Stimulated activated naive CD8-positive, alpha-beta T cell treated with anti-CD3 and anti-CD28 coated beads, Interleukin-15, Interleukin-2, amounts not matched to agents 100 ng/mL and 50 ng/mL, for 24 hours (primary cell): ENCODE measurements at regions not wholly inside any gene's neighbourhood (a gene's known extent, or its start where the extent isn't known, plus 50 kb on each side); places are given as distances from the start of the nearest gene placed in this dataset.
"Not testable (repeated sequence)": the region's sequence is repeated elsewhere in the genome, so short reads cannot be mapped to it uniquely, and the experiment has no call there.

ENCODE experiments used
- H3K27ac Mint-ChIP-seq: one replicate; pipeline ENCODE4 v1.8.0; 2021; ENCODE audit warnings: mild to moderate bottlenecking, mixed read lengths
- H3K27me3 Mint-ChIP-seq: one replicate; pipeline ENCODE4 v1.8.0; 2021; ENCODE audit warnings: mixed read lengths
- H3K36me3 Mint-ChIP-seq: one replicate; pipeline ENCODE4 v1.8.0; 2021; ENCODE audit warnings: low read depth, mixed read lengths
- H3K4me1 Mint-ChIP-seq: one replicate; pipeline ENCODE4 v1.8.0; 2021; ENCODE audit warnings: low read depth, mixed read lengths
- H3K4me3 Mint-ChIP-seq: one replicate; pipeline ENCODE4 v1.8.0; 2021; ENCODE audit warnings: mild to moderate bottlenecking, mixed read lengths
- H3K9me3 Mint-ChIP-seq: one replicate; pipeline ENCODE4 v1.8.0; 2021; ENCODE audit warnings: mixed read lengths

DNA sequence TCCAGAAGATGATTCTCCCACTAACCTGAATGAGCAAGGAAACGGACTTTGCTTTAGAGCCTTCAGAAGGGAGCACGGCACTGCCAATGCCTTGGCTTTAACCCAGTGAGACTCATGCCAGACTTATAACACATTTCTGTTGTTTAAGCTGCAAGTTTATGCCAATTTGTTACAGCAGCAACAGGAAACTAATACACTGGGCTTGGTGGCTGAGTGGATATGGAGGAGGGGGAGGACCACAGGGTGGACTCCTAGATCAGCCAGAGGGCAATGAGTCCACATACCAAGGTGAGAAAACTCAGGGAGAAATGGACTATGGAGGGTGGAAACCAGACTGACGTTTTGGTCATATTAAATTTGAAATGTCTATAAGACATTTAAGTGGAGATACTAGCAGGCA lies 156.2 kb upstream of the KCNJ6 start:
- Mint-ChIP-seq H3K4me1 (no peaks in the 10 kb centered on the region), H3K27me3 (peaks cover 5% of the 10 kb centered on the region), H3K36me3 (no peaks in the 10 kb centered on the region), H3K9me3 (peaks cover 8% of the 10 kb centered on the region), H3K4me3 (no peak overlapping the region), H3K27ac (no peak overlapping the region)

DNA sequence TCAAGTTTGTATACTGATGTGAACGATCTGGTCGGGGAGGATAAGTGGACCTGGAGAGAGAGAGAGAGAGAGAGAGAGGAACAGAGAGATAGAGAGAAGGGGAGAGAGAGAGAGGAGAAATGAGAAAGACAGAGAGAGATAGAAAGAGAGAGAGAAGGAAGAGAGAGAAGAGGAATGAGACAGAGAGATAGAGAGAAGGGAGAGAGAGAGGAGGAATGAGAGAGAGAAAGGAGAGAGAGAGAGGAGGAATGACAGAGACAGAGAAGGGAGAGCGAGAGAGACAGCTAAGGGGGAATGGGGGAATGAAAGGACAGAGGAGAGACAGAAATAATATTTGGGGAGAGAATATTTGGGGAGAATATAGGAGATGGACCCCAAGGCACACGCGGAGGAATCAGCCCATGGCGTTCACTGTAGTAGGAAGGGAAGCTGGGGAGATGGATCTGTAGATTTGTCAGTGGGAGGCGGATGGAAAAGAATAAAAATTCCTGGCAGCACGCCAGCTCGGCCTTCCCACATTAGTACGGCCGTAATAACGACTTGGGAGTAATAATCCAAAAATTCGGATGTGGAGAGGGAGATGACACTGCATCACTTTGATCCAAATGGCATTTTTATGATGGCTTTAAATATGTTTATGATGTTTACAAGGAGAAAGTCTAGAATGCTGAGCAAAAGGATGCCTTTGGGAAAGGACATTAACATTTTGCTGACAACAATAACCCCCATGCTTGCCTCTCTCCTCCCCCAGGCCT lies 159.8 kb upstream of the KCNJ6 start:
- Mint-ChIP-seq H3K27ac (no peak overlapping the region), H3K36me3 (no peaks in the 10 kb centered on the region), H3K27me3 (peaks cover 5% of the 10 kb centered on the region), H3K4me3 (no peak overlapping the region), H3K9me3 (peaks cover 8% of the 10 kb centered on the region), H3K4me1 (no peaks in the 10 kb centered on the region)

DNA sequence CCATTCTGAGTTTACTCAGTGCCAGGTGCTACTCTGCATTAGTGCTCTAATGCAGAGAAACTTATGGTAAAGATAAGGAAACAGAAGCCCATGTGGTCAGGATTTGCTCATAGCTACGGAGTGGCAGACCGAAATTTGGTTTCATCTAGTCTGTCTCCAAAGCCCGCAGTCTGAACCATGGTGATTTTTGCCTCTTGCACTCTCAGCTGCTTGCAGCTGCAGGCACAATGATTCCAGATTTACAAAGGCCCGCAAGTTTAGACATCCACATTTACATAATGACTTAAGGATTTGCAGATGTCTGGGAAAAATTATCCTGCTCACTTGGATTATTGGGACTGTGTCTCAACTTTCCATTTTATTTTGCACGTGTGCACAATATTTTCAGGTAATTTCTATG lies 161.3 kb upstream of the KCNJ6 start:
- no peak overlapping the region for H3K4me3 Mint-ChIP-seq
- H3K9me3 Mint-ChIP-seq, result peaks cover 4% of the 10 kb centered on the region
- no peaks in the 10 kb centered on the region for H3K27me3 Mint-ChIP-seq
- H3K4me1 Mint-ChIP-seq, result no peaks in the 10 kb centered on the region
- H3K27ac Mint-ChIP-seq, result no peak overlapping the region
- no peaks in the 10 kb centered on the region for H3K36me3 Mint-ChIP-seq

DNA sequence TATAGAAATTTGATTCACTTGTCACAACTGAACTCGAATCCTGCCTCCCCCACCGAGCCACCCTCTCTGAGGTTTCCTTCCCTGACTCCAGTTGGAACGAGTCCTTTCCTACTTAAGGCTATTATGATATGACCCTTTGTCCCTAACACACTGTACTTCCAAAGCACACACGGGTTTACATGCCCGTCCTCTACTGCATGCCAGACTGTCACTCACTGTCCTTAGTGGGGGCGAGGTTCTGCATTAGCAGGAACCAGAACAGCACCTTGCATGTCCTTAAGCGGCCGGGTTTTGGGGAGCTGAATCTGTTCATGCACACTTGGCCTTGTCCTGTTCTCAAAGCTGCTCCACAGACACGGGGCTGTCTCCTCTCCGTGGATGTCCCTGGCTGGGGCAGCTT lies 164.6 kb upstream of the KCNJ6 start:
- H3K27ac Mint-ChIP-seq, result no peak overlapping the region
- H3K4me1 Mint-ChIP-seq, result no peaks in the 10 kb centered on the region
- no peak overlapping the region for H3K4me3 Mint-ChIP-seq
- no peaks in the 10 kb centered on the region for H3K36me3 Mint-ChIP-seq
- H3K9me3 Mint-ChIP-seq, result no peaks in the 10 kb centered on the region
- H3K27me3 Mint-ChIP-seq, result peaks cover 5% of the 10 kb centered on the region

DNA sequence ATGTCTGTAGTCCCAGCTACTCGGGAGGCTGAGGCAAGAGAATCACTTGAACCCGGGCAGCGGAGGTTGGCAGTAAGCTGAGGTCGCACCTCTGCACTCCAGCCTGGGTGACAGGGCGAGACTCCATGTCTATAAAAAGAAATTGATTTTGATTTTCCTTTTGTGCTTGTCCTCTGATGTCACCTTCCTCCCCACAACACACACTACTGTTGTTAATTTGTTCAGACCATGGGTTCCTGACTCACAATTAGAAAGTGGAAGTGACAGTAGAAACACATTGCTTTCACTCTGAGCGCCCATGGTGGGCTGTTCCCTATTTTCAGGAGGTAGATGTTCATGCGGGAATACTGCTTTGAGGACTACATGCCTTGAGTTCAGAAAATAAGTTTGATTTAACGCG lies 165.5 kb upstream of the KCNJ6 start:
- Mint-ChIP-seq H3K36me3 (no peaks in the 10 kb centered on the region), H3K27ac (no peak overlapping the region), H3K4me1 (no peaks in the 10 kb centered on the region), H3K27me3 (peaks cover 5% of the 10 kb centered on the region), H3K9me3 (no peaks in the 10 kb centered on the region), H3K4me3 (no peak overlapping the region)

DNA sequence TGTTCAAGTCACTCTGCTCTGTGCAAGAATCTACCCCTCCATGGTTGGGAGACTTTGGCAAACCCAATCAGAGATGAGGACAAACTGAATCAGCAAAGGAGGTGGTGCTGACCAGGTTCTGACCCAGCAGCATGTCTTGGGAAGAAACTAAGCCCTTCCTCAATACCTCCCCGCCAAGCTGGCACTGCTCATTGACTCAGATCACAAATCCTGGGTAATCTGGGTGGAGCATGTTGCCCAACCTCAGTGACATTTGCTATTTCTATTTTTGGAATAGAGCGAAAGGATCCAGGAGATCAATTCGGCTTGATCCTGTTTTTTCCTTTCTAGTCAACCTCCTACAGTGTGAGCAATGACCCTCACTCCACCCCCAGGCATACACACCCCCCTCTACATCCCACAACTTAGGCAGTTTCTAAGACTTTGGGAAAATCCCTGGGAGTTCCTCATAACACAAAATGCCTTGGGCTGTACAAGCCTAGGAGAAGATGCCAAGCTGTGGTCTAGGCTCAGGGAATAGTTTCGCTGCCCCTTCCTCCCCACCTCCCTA lies 166.8 kb upstream of the KCNJ6 start:
- no peaks in the 10 kb centered on the region for H3K9me3 Mint-ChIP-seq
- H3K27ac Mint-ChIP-seq, result no peak overlapping the region
- H3K4me3 Mint-ChIP-seq, result no peak overlapping the region
- no peaks in the 10 kb centered on the region for H3K4me1 Mint-ChIP-seq
- no peaks in the 10 kb centered on the region for H3K36me3 Mint-ChIP-seq
- peaks cover 5% of the 10 kb centered on the region for H3K27me3 Mint-ChIP-seq

DNA sequence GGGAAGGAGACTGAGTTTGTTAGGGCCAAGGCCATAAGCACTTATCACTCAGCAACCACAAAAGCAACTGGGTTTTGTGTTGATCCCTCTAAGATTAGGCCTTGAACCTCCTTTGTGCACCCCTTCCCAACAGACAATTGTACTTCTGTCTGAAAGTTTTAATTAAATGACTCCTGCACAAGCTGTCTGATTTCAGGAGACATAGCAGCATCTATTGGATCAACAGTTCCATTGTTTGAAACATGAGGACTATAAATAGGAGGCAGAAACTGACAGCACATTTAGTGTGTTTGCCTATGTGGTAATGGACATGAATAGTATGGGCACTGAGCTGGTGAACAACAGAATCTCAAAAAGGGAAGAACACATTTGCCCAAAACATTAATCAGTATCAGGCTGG lies 167.3 kb upstream of the KCNJ6 start:
- H3K27ac Mint-ChIP-seq, result no peak overlapping the region

DNA sequence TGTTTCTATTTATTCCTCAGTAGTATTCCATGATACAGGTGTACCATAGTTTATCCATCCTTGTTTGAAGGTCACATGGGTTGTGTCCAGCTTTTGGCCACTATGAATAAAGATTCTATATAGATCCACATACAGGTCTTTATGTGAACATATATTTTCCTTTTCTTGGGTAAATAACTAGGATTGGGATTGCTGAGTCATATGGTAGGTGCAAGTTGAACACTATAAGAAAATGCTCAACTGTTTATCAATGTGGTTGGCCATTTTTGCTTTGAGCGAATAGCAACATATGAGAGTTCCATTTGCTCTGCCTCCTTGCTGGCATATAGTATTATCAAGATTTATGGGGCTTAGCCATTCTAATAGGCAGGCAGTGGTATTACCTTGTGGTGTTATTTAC lies 170.2 kb upstream of the KCNJ15 start:
- Mint-ChIP-seq H3K9me3 (no peaks in the 10 kb centered on the region), H3K4me1 (no peaks in the 10 kb centered on the region), H3K27me3 (peaks cover 10% of the 10 kb centered on the region), H3K27ac (no peak overlapping the region), H3K36me3 (no peaks in the 10 kb centered on the region), H3K4me3 (no peak overlapping the region)

More for the DNA sequence above, 167.3 kb upstream of the KCNJ6 start:
- no peaks in the 10 kb centered on the region for H3K4me1 Mint-ChIP-seq
- H3K9me3 Mint-ChIP-seq, result no peaks in the 10 kb centered on the region
- H3K4me3 Mint-ChIP-seq, result no peak overlapping the region
- no peaks in the 10 kb centered on the region for H3K36me3 Mint-ChIP-seq
- H3K27me3 Mint-ChIP-seq, result peaks cover 5% of the 10 kb centered on the region

DNA sequence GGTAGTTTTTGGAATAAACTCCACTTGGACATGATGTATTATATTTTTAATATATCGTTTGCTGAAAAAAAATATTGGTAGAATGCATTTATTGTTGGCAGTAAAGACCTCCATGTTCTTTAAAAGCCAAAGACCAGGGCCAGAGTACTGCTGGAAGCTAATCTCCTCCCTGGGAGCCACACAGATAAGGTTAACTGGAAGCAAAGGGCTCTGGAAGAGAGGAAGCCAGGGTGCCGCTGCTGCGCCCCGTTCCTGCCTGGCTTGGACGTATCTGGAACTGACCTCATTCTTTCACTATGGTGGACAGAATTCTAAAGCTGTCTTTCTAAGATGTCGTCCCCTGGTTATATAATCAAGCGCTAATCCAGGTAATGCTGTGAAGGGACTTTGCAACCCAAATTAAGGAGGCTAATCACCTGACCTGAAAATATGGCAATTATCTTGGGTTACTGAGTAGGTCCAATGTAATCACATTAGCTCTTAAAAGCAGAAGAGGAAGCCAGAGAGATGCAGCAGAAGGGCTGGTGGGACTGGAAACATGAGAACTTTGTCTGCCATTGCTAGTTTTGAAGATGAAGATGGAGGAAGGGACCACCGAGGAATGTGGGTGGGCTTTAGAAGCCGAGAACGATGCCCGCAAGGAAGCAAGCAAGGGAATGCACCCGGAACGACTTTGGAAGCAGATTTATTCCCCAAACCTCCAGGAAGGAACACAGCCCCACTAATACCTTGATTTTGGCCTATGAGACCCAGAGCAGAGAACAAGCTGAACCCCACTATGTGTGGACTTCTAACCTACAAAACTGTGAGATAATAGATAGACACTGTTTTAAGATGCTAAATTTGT lies 167.7 kb upstream of the KCNJ15 start:
- Mint-ChIP-seq H3K4me1 (no peaks in the 10 kb centered on the region), H3K27me3 (peaks cover 11% of the 10 kb centered on the region), H3K9me3 (no peaks in the 10 kb centered on the region), H3K27ac (no peak overlapping the region), H3K36me3 (no peaks in the 10 kb centered on the region), H3K4me3 (no peak overlapping the region)

DNA sequence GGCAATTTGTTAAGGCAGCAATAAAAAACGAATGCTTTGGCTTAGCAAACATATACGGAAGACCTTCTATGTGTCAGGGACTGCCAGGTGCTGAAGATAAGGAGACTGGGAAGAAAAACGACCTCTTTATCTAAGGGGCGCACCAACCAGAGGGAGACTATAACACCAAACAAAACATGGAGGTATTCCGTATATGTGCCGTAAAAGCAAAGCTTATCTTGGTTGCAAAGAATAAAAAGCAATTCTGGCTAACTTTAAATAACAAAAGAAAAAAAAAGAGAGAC lies 167.1 kb upstream of the KCNJ15 start:
- Mint-ChIP-seq H3K4me1 (no peaks in the 10 kb centered on the region), H3K4me3 (no peak overlapping the region), H3K36me3 (no peaks in the 10 kb centered on the region), H3K27me3 (peaks cover 11% of the 10 kb centered on the region), H3K9me3 (no peaks in the 10 kb centered on the region), H3K27ac (no peak overlapping the region)

DNA sequence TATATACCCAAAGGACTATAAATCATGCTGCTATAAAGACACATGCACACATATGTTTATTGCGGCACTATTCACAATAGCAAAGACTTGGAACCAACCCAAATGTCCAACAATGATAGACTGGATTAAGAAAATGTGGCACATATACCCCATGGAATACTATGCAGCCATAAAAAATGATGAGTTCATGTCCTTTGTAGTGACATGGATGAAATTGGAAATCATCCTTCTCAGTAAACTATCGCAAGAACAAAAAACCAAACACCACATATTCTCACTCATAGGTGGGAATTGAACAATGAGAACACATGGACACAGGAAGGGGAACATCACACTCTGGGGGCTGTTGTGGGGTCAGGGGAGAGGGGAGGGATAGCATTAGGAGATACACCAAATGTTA lies 165.7 kb upstream of the KCNJ15 start:
- peaks cover 11% of the 10 kb centered on the region for H3K27me3 Mint-ChIP-seq
- H3K27ac Mint-ChIP-seq, H3K4me1 Mint-ChIP-seq, H3K36me3 Mint-ChIP-seq, H3K4me3 Mint-ChIP-seq, H3K9me3 Mint-ChIP-seq: not testable (repeated sequence)

DNA sequence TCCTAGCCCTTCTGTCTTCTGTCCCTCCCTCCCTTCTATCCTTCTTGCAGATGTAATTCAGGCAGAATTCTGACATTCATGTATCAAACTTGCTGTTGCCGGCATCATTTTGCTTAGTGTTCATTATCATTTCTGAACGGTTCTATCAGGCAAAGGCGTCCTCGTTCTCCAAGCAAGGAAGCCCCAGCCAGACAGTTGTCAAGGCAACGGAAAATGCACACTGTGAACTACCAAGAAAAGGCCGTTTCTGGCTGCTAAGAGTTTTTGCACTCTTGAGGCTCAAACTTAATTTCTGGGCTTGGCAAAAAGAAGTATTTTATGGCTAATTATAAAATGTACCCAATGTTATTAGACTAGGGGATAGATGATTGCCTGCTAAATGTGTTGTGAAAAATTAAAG lies 164.7 kb upstream of the KCNJ15 start:
- Mint-ChIP-seq H3K36me3 (no peaks in the 10 kb centered on the region), H3K4me3 (no peak overlapping the region), H3K27me3 (peaks cover 11% of the 10 kb centered on the region), H3K27ac (no peak overlapping the region), H3K4me1 (no peaks in the 10 kb centered on the region), H3K9me3 (peaks cover 2% of the 10 kb centered on the region)

DNA sequence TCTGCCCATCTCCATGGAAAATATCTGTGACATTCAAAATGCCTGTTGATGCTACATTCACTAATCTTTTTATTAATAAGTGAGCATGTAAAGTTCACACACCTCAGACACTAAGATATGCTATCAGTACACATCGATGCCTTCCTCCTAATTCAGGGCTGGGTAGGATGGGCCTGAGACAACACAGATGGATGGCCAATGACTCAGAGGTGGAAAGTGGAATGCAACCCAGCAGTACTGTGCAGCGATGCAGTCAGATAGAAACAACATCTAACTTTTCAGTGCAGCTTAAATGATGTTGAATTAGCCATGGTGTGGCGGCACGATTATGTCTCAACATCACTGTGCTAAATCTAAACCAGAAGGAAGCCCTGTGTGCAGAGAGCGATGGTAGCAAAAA lies 161.6 kb upstream of the KCNJ15 start:
- no peaks in the 10 kb centered on the region for H3K36me3 Mint-ChIP-seq
- H3K27me3 Mint-ChIP-seq, result peaks cover 10% of the 10 kb centered on the region
- H3K27ac Mint-ChIP-seq, result no peak overlapping the region
- peaks cover 7% of the 10 kb centered on the region for H3K9me3 Mint-ChIP-seq
- no peaks in the 10 kb centered on the region for H3K4me1 Mint-ChIP-seq
- no peak overlapping the region for H3K4me3 Mint-ChIP-seq

DNA sequence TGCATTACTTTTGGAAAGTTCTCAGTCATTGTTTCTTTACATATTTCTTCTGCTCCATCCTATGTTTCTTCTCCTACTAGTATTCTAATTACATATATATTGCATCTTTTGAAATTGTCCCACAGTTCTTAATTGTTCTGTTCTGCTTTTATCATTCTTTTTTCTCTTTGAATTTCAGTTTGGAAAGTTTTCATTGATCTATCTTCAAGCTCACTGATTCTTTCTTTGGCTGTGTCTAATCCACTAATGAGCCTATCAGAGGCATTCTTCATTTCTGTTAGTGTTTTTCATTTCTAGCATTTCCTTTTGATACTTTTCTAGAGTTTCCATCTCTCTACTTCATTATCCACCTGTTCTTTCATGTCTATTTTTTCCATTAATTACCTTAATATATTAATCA lies 159.0 kb upstream of the KCNJ15 start:
- Mint-ChIP-seq H3K36me3 (no peaks in the 10 kb centered on the region), H3K27me3 (peaks cover 14% of the 10 kb centered on the region), H3K9me3 (peaks cover 9% of the 10 kb centered on the region), H3K27ac (no peak overlapping the region), H3K4me1 (no peaks in the 10 kb centered on the region), H3K4me3 (no peak overlapping the region)

DNA sequence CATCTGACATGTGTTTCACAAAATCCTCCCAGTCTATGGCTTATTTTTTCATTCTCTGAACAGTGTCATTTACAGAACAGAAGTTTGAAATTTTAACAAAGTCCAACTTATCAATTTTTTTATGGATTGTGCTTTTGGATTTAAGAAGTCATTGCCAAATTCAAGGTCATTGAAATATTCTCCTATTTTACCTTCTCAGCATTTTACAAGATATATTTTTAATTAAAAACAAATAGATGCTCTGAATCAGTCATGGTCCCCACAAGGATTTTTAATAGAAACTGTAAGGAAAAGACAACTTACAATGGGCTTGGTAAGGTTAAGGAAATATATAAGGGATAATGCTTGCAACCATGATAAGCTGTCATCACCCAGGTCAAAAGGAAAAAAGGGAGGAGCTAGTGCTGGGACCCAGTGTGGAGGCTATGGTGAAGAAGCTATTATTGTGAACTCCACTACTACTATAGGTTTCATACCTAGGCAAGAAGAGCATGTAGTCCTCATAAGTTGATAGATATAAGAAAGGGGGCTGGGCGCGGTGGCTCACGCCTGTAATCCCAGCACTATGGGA lies 144.5 kb upstream of the KCNJ15 start:
- Mint-ChIP-seq H3K4me1 (no peaks in the 10 kb centered on the region), H3K9me3 (no peaks in the 10 kb centered on the region), H3K27me3 (no peaks in the 10 kb centered on the region), H3K4me3 (no peak overlapping the region), H3K36me3 (no peaks in the 10 kb centered on the region), H3K27ac (no peak overlapping the region)
